Dermis blood vessel endothelial cell (primary cell): ENCODE measurements at regions not wholly inside any gene's neighbourhood (a gene's known extent, or its start where the extent isn't known, plus 50 kb on each side); places are given as distances from the start of the nearest gene placed in this dataset.
"Not testable (repeated sequence)": the region's sequence is repeated elsewhere in the genome, so short reads cannot be mapped to it uniquely, and the experiment has no call there.

Experiments
- DNase-seq: peaks from one replicate; pipeline ENCODE4 v3.0.0; 2010

GRCh38 chr18:56436651-56437050, 201.7 kb downstream of the TXNL1 start:
- DNase-seq = no peak

- DNase-seq = no peak
Measured at GRCh38 chr18:56433919-56434318, 204.5 kb downstream of the TXNL1 start.

- DNase-seq = peak; percentile 12
Measured at GRCh38 chr18:56431551-56431950, 206.8 kb downstream of the TXNL1 start.

GRCh38 chr18:56423626-56424025, 214.8 kb downstream of the TXNL1 start:
- DNase-seq = no peak

- no peak for DNase-seq
Measured at GRCh38 chr18:56421647-56422046, 216.7 kb downstream of the TXNL1 start.

GRCh38 chr18:56420868-56421267, 217.5 kb downstream of the TXNL1 start:
- DNase-seq = not testable (repeated sequence)

GRCh38 chr18:56414357-56414756, 224.0 kb downstream of the TXNL1 start:
- no peak for DNase-seq

- no peak for DNase-seq
Measured at GRCh38 chr18:56413862-56414261, 224.5 kb downstream of the TXNL1 start.

- DNase-seq = no peak
Measured at GRCh38 chr18:56412951-56413350, 225.4 kb downstream of the TXNL1 start.

- no peak for DNase-seq
Measured at GRCh38 chr18:56409736-56410135, 228.7 kb downstream of the TXNL1 start.

- DNase-seq = no peak
Measured at GRCh38 chr18:56407646-56408180, 230.7 kb downstream of the TXNL1 start.

GRCh38 chr18:56402872-56403516, 235.4 kb downstream of the TXNL1 start:
- DNase-seq = peak; percentile 18

- DNase-seq = no peak
Measured at GRCh38 chr18:56393870-56394269, 244.5 kb downstream of the TXNL1 start.

- no peak for DNase-seq
Measured at GRCh38 chr18:56391931-56392590, 246.3 kb downstream of the TXNL1 start.

GRCh38 chr18:56390626-56391025, 247.8 kb downstream of the TXNL1 start:
- no peak for DNase-seq

GRCh38 chr18:56389190-56389589, 249.2 kb downstream of the TXNL1 start:
- peak; percentile 10 for DNase-seq

GRCh38 chr18:56388571-56388970, 249.8 kb downstream of the TXNL1 start:
- DNase-seq = peak; percentile 71

- no peak for DNase-seq
Measured at GRCh38 chr18:56386856-56387255, 251.5 kb downstream of the TXNL1 start.

GRCh38 chr18:56383349-56383748, 255.0 kb downstream of the TXNL1 start:
- DNase-seq = no peak

GRCh38 chr18:56382541-56382940, 255.9 kb downstream of the TXNL1 start:
- no peak for DNase-seq

GRCh38 chr18:56381196-56381595, 257.2 kb downstream of the TXNL1 start:
- no peak for DNase-seq

- no peak for DNase-seq
Measured at GRCh38 chr18:56380685-56381084, 257.7 kb downstream of the TXNL1 start.

GRCh38 chr18:56379256-56379655, 259.1 kb downstream of the TXNL1 start:
- DNase-seq = no peak

- peak; percentile 16 for DNase-seq
Measured at GRCh38 chr18:56377231-56377630, 261.2 kb downstream of the TXNL1 start.
